Right kidney (tissue), 1 donor: ENCODE measurements at regions not wholly inside any gene's neighbourhood (a gene's known extent, or its start where the extent isn't known, plus 50 kb on each side); places are given as distances from the start of the nearest gene placed in this dataset.

Experiments used
- DNase-seq: peaks from one replicate; pipeline ENCODE4 v3.0.0-alpha.2; 2016

DNA sequence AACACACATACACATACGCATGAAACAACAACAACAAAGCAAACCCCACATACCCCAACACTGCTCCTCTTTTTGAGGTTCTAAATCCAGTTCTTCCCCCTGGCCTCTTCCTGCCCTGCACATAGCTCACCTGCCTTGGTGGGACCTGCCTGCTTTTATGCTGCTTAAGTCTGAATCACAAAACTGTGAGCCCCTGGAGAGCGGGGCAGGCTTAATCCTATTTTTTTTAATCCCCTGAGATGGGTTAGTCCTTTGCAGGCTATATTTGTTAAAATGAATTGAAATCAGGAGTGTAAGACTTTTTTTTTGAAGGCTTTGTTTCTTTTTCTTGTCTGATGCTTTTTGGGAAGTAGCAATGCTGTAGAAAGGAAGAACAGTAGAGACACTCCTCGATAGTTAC lies 84.6 kb upstream of the MAX start:
- no peak for DNase-seq

DNA sequence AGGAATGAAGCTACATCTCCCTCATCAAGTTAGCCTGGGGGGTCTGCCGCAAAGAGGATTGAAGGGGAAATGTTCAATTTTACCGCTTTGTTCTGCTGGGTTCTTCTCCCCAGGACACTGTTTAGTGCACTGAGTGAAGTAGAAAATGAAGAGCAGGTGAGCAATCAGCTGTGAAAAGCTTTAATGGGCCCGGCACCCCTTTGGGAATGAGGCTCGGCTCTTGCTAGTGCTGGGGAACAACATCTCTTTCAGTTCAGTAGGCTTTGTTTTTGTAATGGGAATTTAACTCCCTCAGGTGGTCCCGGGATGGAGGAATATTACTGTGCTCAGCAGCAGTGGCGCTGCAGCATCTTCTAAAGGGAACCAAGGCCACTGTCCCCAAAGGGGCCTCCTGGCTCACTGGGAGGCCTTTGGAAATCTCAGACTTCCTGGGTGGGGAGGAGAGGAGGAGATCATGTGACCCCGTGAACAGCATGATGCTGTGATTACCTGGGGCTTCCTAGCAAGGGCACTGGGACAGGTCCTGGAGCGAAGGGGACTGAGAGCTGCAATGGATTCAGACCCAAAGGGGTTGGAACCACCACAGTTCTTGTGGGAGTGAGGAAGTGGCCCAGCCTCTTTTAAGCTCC lies 85.2 kb upstream of the MAX start:
- DNase-seq, result no peak

DNA sequence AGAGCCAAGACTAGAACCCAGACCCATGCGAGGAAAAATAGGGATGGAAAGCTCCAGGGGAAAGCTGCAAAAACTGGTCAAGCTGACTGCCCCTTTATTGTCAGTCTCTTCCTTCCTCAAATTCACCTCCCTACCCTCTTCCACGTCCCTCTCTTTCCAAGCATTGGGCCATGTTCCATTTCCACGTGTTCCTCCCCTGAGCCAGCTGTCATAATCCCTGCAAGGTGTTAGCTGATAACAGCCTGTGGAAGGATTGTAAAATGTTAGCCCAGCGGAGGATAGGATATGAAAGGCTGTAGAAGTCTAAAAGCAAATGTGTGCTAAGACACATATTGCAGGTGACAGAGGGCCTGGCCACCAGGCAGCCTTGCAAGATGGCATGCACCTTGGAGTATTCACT lies 88.0 kb upstream of the MAX start:
- no peak for DNase-seq

DNA sequence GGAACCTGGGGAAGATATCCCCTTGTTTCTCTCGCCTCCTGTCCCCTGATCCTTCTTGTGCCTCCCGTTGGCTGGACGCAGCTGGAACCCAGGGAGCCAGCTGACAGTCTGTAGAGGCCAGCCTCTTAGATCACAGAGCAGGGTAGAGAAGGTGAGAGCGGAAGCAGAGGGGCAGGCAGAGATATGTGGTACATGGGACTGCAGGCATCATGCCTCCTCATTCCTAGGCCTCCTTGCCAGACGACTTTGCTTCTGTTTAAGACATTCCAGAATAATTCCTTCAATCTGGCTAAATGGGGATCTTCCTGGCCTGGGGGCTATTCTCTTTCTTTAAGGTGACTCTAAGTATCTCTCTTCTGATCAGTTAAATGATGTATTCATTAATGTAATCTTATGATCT lies 89.4 kb upstream of the MAX start:
- no peak for DNase-seq

DNA sequence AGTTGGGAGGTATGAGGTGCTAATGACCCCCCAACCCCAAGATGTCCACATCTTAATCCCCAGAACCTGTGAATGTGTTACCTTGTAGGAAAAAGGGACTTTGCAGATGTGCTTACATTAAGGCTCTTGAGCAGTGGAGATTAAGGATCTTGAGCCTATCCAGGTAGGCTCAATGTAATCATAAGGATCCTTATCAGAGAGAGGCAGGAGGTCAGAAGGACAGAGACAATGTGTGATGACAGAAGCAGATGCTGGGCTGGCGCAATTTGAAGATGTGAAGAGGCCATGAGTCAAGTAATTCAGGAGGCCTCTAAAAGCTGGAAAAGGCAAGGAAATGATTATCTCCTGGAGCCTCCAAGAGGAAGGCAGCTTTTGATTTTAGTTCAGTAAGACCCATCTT lies 90.4 kb upstream of the MAX start:
- no peak for DNase-seq

DNA sequence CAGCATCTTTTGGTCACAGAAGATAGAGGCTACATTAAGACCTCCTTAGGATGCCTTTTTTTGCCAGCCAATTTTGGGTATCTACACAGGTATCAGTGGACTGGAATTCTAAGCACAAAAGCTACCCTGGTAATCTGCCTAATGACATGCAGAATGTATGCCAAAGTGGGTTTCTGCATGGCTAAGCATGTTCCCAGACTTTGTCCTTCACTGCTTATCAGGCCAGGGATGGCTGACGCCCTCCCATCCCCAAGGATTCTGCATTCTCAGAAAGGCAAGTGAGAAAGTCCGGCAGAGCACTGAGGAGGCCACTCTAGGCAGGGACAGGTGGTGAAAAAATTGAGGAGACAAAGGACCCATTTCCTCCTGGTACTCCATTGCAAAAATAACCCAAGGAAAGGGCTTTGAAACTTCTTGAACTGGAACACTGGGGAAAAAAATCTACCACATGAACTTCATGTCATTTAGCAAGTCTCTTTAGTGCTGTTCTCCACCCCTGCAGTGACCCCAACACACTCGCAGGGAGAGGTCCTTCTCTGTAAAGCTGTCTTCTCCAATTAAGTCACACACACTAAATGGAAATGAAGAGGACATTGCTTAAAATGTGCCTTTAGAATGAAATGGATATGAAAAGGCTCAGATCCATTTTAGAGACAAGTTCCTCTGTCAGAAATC lies 91.7 kb upstream of the MAX start:
- no peak for DNase-seq

DNA sequence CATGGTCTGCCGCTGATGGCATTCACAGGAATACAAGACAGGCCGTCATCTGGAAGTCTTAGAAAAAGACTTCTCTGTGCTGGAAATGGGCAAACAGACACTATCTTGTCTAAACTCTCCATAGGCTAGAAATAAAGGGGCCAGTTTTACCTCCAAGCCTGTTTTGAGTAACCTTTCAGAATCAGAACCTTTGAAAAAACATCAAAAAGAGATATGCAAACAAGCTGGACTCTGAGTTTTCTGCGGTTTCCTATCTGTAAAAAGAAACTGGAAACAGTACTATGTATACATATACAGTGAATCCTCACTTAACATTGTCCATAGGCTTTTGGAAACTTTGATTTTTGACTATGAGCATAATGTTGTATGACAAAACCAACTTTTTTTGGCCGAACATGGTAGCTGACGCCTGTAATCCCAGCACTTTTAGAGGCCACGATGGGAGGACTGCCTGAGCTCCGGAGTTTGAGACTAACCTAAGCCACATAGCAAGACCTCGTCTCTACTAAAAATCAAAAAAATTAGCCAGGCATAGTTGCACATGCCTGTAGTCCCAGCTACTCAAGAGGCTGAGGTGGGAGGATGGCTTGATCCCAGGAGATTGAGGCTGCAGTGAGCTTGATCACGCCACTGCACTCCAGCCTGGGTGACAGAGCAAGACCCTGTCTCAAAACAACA lies 92.9 kb upstream of the MAX start:
- DNase-seq, result no peak

DNA sequence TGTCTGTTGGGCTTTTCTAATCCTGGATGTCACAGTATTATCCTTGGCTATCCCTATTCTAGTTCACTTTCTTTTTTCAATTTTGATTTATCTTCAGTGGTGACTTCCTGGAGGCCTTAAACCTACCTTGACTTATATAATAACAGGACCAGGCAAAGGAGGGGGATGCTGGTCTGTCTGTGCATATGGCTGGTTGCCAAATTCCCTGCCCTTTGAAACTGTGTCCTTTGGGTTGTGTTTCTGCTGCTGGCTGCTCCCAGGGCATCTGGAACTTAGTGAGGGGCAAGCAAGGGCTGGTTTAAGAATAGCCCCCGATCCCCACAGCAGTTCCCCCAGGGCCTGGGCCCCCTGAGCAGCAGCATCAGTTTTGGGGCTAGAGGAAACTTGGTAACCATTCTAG lies 96.0 kb upstream of the MAX start:
- DNase-seq, result no peak

DNA sequence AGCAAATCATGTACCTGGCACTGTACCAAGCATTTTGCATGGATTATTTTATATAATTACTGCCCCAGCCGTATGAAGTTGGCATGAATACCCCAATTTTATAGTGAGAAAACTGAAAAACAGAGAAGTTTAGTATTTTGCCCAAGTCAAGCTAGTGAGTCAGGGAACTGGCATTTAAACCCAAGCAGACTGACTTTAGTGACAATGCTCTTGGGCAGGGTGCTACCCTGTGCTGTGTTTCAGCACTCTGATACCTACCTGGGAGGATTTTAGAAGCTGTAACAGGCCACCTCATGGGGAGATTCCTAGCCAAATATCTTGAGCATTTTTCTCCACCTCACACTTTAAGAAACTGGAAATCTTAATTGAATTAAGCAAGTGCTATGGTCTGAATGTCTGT lies 98.1 kb upstream of the MAX start:
- DNase-seq, result no peak

DNA sequence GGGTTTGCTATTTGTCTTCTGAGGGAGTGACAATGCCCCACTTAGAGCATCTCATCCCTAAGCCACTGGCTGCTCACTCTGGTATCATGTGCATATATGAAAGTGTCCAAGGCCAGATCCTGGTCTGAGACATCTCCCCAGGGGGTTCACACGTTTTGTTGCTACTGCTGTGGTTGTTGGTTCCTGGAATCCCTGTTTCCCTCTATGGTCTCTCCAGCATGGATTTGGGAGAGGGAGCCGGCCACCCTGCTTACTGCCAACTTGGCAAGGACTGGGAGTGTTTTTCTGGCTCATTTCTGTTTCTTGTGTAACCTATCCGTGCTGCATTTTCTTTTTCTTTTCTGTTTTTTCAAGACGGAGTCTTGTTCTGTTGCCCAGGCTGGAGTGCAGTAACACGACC lies 101.3 kb upstream of the MAX start:
- DNase-seq, result no peak

DNA sequence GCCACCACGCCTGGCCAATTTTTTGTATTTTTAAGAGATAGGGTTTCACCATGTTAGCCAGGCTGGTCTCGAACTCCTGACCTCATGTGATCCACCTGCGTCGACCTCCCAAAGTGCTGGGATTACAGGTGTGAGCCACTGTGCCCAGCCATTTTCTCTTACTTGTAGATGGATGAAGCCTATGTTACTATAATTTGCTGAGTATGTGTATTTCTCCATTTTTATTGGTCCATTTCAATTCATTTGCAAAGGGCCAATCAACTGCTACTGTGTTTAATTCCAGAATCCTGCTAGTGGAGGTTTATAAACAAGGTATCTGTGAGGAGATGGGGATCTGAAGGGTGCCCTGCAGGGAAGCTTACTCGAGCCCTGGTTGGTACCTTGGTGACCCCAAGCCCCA lies 101.7 kb upstream of the MAX start:
- no peak for DNase-seq

DNA sequence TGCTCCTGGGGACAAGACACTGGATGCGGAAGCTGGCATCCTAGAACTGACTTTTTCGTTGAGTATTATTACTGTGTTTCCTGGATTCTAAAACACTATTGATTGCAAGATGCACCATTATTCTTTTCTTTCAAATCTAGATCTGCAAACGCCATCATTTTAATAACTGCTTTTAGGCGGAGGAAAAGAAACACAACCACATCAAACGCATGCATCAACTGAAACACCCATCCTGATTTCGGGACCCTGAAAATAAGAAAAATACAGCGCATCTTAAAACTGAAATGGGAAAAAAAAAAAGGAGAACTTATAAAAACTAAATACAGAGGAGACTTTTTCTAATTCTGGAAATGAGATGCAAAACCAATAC lies 103.7 kb upstream of the MAX start:
- DNase-seq, result no peak

DNA sequence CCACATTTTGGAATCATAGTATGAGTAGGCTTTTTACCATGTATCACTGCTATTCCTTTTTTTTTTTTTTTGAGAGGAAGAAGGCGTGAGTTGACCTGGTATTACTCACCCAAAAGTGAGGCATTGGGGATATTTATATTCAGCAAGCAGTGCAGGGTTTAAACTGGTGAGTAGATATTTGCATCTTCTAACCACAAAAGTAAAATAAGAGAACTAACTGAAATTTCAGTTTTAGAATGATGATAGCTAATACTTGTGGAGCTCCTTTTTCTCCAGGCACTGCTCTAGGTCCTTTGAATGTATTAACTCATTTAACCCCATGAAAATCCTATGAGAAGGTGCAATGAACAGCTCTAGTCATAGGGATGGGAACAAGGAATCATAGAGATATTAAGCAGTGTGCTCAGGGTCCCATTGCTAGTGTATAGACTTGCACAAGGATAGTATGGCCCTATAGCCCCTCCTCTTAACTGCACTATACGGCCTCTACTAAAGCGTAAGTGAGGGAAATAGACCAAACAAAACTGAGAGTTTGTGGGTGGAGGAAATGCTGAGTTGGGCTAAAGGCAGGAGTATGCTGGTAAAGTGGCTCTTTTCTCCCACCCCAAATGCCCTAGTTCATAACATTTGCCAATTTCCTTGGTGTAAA lies 104.3 kb upstream of the MAX start:
- DNase-seq, result no peak

DNA sequence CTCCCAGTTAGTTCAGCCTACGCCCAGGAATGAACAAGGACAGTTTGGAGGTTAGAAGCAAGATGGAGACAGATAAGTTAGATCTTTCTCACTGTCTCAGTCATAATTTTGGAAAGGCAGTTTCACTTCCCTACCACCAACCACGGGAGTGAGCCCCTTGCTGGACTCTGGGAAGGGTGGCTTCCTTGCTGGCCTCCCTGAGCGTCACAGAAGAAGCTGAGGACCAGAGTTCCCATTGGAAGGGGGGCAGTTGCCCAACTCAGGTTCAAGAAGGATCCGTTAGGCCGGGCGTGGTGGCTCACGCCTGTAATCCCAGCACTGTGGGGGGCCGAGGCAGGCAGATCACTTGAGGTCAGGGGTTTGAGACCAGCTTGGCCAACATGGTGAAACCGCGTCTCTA lies 106.2 kb upstream of the MAX start:
- DNase-seq, result no peak

DNA sequence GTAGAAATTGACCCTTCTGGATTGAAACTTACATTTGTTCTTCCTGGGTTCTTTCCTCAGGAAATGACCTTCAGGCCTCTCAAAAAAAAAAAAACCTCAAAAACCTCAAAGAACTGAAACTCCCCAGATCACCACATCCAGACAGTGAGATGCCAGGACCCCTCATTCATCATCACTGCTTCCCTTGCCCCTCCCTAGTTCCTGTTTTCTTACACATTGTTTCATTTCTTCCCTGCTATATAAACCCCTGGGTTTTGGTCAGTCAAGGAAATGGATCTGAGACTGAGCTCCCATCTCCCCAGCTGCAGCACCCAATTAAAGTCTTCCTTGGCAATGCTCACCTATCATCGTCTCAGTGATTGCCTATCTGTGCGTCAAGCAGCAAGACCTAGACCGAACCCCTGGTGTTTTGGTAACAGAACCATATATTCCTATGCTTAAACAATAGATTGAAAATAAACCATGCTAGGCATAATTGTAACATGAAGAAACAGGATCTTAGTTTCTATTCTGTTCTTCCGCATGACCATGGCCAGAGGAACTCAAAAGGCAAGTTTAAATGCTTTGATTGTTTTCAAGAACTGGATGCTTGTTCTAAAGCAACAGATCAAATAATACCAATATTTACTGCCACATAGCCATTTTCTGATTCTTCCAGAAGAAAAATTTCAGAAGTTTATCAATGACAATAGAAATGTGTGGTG lies 108.0 kb upstream of the MAX start:
- no peak for DNase-seq

DNA sequence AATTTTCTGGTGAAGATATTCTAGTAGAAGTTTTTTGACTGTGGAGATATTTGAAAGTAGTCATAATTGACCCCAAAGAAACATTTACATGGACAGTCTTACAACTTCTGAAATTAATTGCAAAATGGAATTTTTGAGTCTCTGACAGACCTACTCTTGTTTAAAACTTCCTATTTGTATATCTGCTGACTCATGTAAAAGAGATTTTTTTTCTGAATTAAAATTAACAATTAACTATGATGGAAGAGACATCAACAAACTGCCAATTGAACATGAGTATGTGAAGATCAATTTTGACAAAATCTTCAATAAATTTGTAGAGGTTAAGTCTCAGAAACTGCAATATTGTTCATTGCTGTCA lies 108.5 kb upstream of the MAX start:
- no peak for DNase-seq

DNA sequence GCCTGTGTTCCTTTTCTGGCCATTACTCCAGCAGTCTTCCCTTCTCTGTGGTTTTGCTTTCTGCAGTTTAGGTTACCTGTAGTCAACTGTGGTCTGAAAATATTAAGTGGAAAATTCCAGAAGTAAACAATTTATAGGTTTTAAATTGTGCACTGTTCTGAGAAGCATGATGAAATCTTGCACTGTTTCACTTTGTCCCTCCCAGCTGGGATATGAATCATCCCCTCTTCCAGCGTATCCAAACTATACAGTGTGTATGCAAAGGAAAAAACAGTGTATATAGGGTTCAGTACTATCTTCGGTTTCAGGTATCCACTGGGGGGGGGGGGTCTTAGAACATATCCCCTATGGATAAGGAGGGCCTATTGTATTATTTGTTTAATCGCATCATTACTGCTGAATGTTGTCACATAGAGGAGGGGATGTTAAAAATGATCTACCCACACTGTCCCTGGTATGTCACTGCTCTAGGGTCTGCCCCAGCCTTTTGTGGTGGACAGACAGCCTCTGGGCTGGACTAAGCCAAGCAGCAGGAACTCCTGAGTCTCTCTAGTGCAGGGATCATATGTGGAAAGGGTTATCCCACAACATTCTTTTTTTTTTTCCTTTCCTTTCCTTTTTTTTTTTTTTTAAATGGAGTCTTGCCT lies 109.1 kb upstream of the MAX start:
- DNase-seq, result no peak

DNA sequence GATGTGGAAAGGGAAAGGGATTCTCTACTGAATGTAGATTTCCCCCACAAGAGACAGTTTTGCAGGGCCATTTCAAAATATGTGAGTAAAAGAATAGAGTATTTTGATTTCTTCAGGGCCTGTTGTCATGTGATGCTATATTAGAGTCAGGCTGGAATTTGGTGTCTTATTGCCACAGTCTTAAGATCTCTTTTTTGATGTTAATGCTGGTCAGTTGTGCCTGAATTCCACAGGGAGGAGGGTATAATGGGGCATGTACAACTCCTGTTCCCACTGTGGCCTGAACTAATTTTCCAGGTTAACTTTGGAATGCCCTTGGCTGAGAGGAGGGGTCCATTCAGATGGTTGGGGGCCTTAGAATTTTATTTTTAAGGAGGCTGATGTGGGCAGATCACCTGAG lies 111.0 kb upstream of the MAX start:
- DNase-seq, result no peak

DNA sequence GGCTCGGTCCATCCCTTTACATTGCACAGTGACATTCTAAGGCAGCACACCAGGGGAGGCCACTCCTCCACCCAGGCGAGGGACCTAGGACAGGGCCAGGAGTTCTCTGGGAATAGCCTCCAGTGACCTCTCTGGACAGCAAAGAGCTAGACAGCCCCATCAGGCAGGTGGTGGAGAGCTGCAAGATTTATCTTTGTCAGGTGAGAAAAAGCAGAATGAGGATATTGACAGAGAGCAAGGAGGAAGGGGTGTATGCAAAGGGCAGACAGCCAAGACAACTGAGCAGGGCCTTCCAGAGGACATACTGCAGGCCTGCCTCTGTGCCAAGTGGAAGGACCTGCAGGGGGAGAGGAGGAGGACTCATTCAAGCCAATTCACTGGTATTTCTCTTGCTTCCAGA lies 112.4 kb upstream of the MAX start:
- no peak for DNase-seq

DNA sequence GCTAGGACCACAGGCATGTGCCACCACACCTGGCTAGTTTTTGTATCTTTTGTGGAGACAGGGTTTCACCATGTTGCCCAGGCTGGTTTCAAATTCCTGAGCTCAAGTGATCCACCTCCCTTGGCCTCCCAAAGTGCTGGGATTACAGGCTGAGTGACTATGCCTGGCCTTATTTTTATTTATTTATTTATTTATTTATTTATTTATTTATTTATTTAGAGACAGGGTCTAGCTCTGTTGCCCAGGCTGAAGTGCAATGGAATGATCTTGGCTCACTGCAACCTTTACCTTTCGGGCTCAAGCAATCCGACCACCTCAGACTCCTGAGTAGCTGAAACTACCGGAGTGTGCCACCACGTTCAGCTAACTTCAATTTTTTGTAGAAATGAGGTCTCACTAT lies 117.0 kb upstream of the MAX start:
- DNase-seq, result no peak

DNA sequence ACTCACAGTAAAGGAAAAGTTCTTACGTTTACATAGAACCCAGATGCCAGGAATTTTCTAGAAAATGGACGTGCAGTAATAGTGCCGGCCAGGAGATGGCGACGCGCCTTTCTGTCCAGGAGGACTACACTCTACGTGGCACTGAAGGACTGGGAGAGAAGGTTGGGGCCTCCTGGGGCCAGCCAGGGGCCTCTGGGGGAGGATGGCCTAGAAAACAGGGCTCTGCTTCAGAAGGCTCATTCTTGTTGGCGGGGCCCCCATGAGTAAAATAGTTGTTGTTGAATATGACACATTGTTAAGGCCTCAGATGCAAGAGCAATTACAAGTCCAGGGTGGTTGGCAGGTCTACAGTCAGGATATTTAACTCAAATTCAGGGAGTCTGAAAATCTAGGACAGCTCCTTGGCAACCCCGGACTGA lies 120.1 kb upstream of the MAX start:
- no peak for DNase-seq

DNA sequence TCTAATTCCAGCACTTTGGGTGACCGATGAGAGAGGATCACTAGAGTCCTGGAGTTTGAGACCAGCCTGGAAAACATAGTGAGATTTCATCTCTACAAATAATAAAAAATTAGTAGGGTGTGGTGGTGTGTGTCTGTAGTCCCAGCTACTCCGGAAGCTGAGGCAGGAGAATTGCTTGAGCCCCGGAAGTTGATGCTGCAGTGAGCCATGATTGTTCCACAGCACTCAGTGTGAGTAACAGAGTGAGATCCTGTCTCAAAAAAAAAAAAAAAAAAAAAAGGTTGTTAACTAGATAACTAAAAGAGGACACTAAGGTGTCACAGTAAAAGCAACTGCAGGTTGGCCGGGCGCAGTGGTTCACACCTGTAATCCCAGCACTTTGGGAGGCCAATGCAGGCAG lies 121.3 kb upstream of the MAX start:
- no peak for DNase-seq

DNA sequence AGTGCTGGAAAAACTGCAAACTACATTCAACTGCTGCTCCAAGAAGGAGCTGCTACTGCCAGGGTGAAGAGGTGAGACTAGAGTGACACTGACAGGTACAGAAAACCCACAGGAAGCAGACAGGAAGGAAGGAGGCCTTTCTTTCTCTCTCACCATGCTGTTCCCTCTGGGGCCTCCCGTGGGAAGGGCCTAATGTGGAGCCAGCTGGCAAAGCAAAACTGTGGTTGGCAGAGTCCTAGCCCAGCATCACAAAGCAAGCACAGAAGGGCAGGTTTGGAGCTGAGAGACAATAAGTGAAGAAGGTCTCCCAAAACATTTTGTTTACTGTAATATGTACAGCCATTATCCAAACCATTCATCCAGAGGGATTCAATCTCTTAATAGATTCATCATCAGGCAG lies 122.5 kb upstream of the MAX start:
- DNase-seq, result no peak
